ENCODE measurements at regions not wholly inside any gene's neighbourhood (a gene's known extent, or its start where the extent isn't known, plus 50 kb on each side); places are given as distances from the start of the nearest gene placed in this dataset.

GRCh38 chr10:54958844-54959243 lies 157.8 kb upstream of the PCDH15 start:
- no peak for DNase-seq (ENCODE audit: low read depth)
- H3K4me3 ChIP-seq (ENCODE audit: low read length), result no peak overlapping the region
- TF ChIP-seq CTCF (IDR thresholded peaks at IDR 0.05; ENCODE audit: insufficient read depth, low read depth, low read length, missing control alignments), result no peak

- no peak for TF ChIP-seq CTCF (IDR thresholded peaks at IDR 0.05; ENCODE audit: insufficient read depth, low read depth, low read length, missing control alignments)
- H3K4me3 ChIP-seq (ENCODE audit: low read length), result no peak overlapping the region
- no peak for DNase-seq (ENCODE audit: low read depth)
Measured at GRCh38 chr10:54947605-54948004, 146.6 kb upstream of the PCDH15 start.

GRCh38 chr10:54940418-54940817 lies 139.4 kb upstream of the PCDH15 start:
- no peak for TF ChIP-seq CTCF (IDR thresholded peaks at IDR 0.05; ENCODE audit: insufficient read depth, low read depth, low read length, missing control alignments)
- no peak overlapping the region for H3K4me3 ChIP-seq (ENCODE audit: low read length)
- DNase-seq (ENCODE audit: low read depth), result no peak

- no peak overlapping the region for H3K4me3 ChIP-seq (ENCODE audit: low read length)
- TF ChIP-seq CTCF (IDR thresholded peaks at IDR 0.05; ENCODE audit: insufficient read depth, low read depth, low read length, missing control alignments), result no peak
- no peak for DNase-seq (ENCODE audit: low read depth)
Measured at GRCh38 chr10:54914049-54914448, 113.0 kb upstream of the PCDH15 start.

GRCh38 chr10:54909165-54909564 lies 108.1 kb upstream of the PCDH15 start:
- TF ChIP-seq CTCF (IDR thresholded peaks at IDR 0.05; ENCODE audit: insufficient read depth, low read depth, low read length, missing control alignments), result no peak
- no peak overlapping the region for H3K4me3 ChIP-seq (ENCODE audit: low read length)
- no peak for DNase-seq (ENCODE audit: low read depth)

- no peak for TF ChIP-seq CTCF (IDR thresholded peaks at IDR 0.05; ENCODE audit: insufficient read depth, low read depth, low read length, missing control alignments)
- no peak for DNase-seq (ENCODE audit: low read depth)
- H3K4me3 ChIP-seq (ENCODE audit: low read length), result no peak overlapping the region
Measured at GRCh38 chr10:54908019-54908418, 107.0 kb upstream of the PCDH15 start.

- no peak overlapping the region for H3K4me3 ChIP-seq (ENCODE audit: low read length)
- no peak for DNase-seq (ENCODE audit: low read depth)
- no peak for TF ChIP-seq CTCF (IDR thresholded peaks at IDR 0.05; ENCODE audit: insufficient read depth, low read depth, low read length, missing control alignments)
Measured at GRCh38 chr10:54906940-54907339, 105.9 kb upstream of the PCDH15 start.

Measured in epithelial cell of esophagus (primary cell).